ENCODE measurements at regions not wholly inside any gene's neighbourhood (a gene's known extent, or its start where the extent isn't known, plus 50 kb on each side); places are given as distances from the start of the nearest gene placed in this dataset.

DNA sequence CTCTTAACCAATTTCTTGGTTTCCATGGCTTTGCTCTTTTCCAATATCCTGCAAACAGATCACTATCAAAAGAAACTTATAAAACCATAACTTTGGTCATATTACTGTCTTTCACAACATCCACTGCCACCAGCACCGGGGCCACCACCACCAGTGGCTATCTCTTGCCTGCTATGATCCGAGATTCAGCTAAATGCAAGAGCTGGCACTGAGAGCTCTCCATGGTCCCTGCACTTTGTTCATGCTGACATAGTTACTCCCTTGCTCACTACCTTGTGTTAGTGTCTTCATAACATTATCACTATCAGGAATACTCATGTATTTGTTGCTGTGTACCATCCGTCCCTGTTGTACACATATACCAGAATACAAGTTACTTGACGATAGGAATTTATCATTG is 299.0 kb downstream of the ETS1 start:
- intact Hi-C loops (cut with micrococcal nuclease; ENCODE audit: unreplicated experiment) = no loop called here
- BruUV-seq (replicated peaks) = no TSS peak
- peaks cover 35% of the 10 kb centered on the region for H3K4me1 ChIP-seq (ENCODE audit: insufficient read depth, low read length, poor library complexity, severe bottlenecking)
- no peak for DNase-seq (ENCODE audit: low spot score)
- CTCF ChIA-PET (ENCODE audit: unreplicated experiment) = interaction anchor here (0.6 to 4.7 kb wide), 2 partner anchors 342 to 627 kb away, joined by 3 to 27 read pairs; no protein-coding TSS in a partner anchor
- no peak for TF ChIP-seq EZH2phosphoT487 (IDR thresholded peaks at IDR 0.05; ENCODE audit: borderline replicate concordance, low read depth, low read length)
- TF ChIP-seq, protein P1, sequence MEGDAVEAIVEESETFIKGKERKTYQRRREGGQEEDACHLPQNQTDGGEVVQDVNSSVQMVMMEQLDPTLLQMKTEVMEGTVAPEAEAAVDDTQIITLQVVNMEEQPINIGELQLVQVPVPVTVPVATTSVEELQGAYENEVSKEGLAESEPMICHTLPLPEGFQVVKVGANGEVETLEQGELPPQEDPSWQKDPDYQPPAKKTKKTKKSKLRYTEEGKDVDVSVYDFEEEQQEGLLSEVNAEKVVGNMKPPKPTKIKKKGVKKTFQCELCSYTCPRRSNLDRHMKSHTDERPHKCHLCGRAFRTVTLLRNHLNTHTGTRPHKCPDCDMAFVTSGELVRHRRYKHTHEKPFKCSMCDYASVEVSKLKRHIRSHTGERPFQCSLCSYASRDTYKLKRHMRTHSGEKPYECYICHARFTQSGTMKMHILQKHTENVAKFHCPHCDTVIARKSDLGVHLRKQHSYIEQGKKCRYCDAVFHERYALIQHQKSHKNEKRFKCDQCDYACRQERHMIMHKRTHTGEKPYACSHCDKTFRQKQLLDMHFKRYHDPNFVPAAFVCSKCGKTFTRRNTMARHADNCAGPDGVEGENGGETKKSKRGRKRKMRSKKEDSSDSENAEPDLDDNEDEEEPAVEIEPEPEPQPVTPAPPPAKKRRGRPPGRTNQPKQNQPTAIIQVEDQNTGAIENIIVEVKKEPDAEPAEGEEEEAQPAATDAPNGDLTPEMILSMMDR (conservative IDR thresholded peaks at IDR 0.05; ENCODE audit: low read length) = no peak
- no peaks in the 10 kb centered on the region for H3K9me3 ChIP-seq (ENCODE audit: low read length)
- no peaks in the 10 kb centered on the region for H3K79me2 ChIP-seq (ENCODE audit: insufficient read depth, low read depth, low read length)
- H3K4me2 ChIP-seq (ENCODE audit: low read length) = no peak overlapping the region
- POLR2A ChIA-PET = interaction anchor here (2.4 kb wide), 1 partner anchor 343 kb away, joined by 13 read pairs; no protein-coding TSS in a partner anchor
- H3K4me3 ChIP-seq (ENCODE audit: low read depth, low read length, poor library complexity, severe bottlenecking) = no peak overlapping the region
- no peaks in the 10 kb centered on the region for H3K36me3 ChIP-seq (ENCODE audit: insufficient read depth, low read length)
- no peaks in the 10 kb centered on the region for H3K9me2 ChIP-seq (ENCODE audit: insufficient read depth, low read length)
- no peak overlapping the region for H3K27ac ChIP-seq (ENCODE audit: low read depth, low read length, poor library complexity, severe bottlenecking)
- no peaks in the 10 kb centered on the region for H4K20me1 ChIP-seq (ENCODE audit: insufficient read depth, low read length)
- H2AFZ ChIP-seq (ENCODE audit: low read length) = no peak overlapping the region

DNA sequence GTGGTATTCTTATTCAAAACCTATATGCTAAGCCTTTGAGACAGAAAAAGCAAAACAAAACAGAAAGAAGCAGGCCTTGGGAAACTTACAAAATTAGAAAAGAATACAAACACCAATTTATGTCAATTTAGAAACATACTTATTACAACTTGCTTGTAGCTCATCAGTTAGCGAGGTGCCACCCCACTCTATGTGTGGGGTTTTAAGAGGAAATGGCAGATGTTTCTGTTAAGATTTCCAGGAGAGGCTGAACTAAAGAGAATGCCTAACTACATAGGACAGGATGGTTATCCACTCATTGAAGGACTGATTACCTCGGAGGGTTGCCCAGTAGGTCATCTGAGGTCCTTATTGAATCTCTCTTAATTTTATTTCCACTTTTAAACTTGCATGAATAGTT is 302.0 kb downstream of the ETS1 start:
- Histone ChIP-seq H3K79me2 (ENCODE audit: insufficient read depth, low read depth, low read length) (no peaks in the 10 kb centered on the region), H3K36me3 (ENCODE audit: insufficient read depth, low read length) (no peaks in the 10 kb centered on the region), H3K27ac (ENCODE audit: low read depth, low read length, poor library complexity, severe bottlenecking) (no peak overlapping the region), H3K9me2 (ENCODE audit: insufficient read depth, low read length) (no peaks in the 10 kb centered on the region), H3K9me3 (ENCODE audit: low read length) (no peaks in the 10 kb centered on the region), H3K4me2 (ENCODE audit: low read length) (no peak overlapping the region), H4K20me1 (ENCODE audit: insufficient read depth, low read length) (no peaks in the 10 kb centered on the region), H2AFZ (ENCODE audit: low read length) (no peak overlapping the region), H3K4me1 (ENCODE audit: insufficient read depth, low read length, poor library complexity, severe bottlenecking) (peaks cover 12% of the 10 kb centered on the region), H3K4me3 (ENCODE audit: low read depth, low read length, poor library complexity, severe bottlenecking) (no peak overlapping the region)
- no peak for TF ChIP-seq EZH2phosphoT487 (IDR thresholded peaks at IDR 0.05; ENCODE audit: borderline replicate concordance, low read depth, low read length)
- TF ChIP-seq, protein P1 (conservative IDR thresholded peaks at IDR 0.05; ENCODE audit: low read length) = no peak
- POLR2A ChIA-PET = interaction anchor here (0.5 to 0.7 kb wide), 3 partner anchors 65 to 808 kb away, joined by 3 read pairs; no protein-coding TSS in a partner anchor
- intact Hi-C loops (cut with micrococcal nuclease; ENCODE audit: unreplicated experiment) = no loop called here
- DNase-seq (ENCODE audit: low spot score) = no peak
- CTCF ChIA-PET (ENCODE audit: unreplicated experiment) = interaction anchor here (1.3 kb wide), 1 partner anchor 347 kb away, joined by 3 read pairs; no protein-coding TSS in a partner anchor
- BruUV-seq (replicated peaks) = no TSS peak

DNA sequence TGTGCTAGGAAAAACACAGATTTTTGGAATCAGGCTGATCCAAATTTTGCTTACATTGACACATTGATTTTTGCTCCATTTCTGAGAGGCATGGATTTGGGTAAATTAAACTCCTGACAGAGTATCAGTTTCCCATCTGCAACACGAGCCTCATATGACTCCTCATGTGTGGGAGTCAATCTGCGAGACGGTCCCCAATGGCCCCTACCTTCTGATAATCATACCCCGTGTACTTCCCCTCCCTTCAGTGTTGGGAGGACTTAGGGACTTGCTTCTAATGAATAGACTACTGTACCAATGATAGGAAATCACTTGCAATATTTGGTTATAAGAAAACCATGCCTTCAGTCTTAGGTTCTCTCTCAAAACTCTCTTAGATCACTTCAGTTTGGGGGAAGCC is 302.7 kb downstream of the ETS1 start:
- POLR2A ChIA-PET = no interaction called here
- TF ChIP-seq, protein P1 (conservative IDR thresholded peaks at IDR 0.05; ENCODE audit: low read length) = no peak
- no peak for TF ChIP-seq EZH2phosphoT487 (IDR thresholded peaks at IDR 0.05; ENCODE audit: borderline replicate concordance, low read depth, low read length)
- Histone ChIP-seq H3K4me3 (ENCODE audit: low read depth, low read length, poor library complexity, severe bottlenecking) (no peak overlapping the region), H3K27ac (ENCODE audit: low read depth, low read length, poor library complexity, severe bottlenecking) (no peak overlapping the region), H3K4me1 (ENCODE audit: insufficient read depth, low read length, poor library complexity, severe bottlenecking) (peaks cover 5% of the 10 kb centered on the region), H3K4me2 (ENCODE audit: low read length) (no peak overlapping the region), H3K79me2 (ENCODE audit: insufficient read depth, low read depth, low read length) (no peaks in the 10 kb centered on the region), H2AFZ (ENCODE audit: low read length) (no peak overlapping the region), H3K36me3 (ENCODE audit: insufficient read depth, low read length) (no peaks in the 10 kb centered on the region), H4K20me1 (ENCODE audit: insufficient read depth, low read length) (no peaks in the 10 kb centered on the region), H3K9me3 (ENCODE audit: low read length) (no peaks in the 10 kb centered on the region), H3K9me2 (ENCODE audit: insufficient read depth, low read length) (no peaks in the 10 kb centered on the region)
- no peak for DNase-seq (ENCODE audit: low spot score)
- no TSS peak for BruUV-seq (replicated peaks)
- CTCF ChIA-PET (ENCODE audit: unreplicated experiment) = interaction anchor here (1.3 kb wide), 1 partner anchor 348 kb away, joined by 3 read pairs; no protein-coding TSS in a partner anchor
- intact Hi-C loops (cut with micrococcal nuclease; ENCODE audit: unreplicated experiment) = no loop called here
